ENCODE measurements at regions not wholly inside any gene's neighbourhood (a gene's known extent, or its start where the extent isn't known, plus 50 kb on each side); places are given as distances from the start of the nearest gene placed in this dataset.

- DNase-seq (ENCODE audit: low read depth in 2 of 2) = no peak
Observed at GRCh38 chr22:49659281-49659923, 168.3 kb downstream of the BRD1 start.

GRCh38 chr22:49658902-49659280 is 168.8 kb downstream of the BRD1 start:
- no peak for DNase-seq (ENCODE audit: low read depth in 2 of 2)

- DNase-seq (ENCODE audit: low read depth in 2 of 2) = no peak
Observed at GRCh38 chr22:49657974-49658590, 169.6 kb downstream of the BRD1 start.

DNA sequence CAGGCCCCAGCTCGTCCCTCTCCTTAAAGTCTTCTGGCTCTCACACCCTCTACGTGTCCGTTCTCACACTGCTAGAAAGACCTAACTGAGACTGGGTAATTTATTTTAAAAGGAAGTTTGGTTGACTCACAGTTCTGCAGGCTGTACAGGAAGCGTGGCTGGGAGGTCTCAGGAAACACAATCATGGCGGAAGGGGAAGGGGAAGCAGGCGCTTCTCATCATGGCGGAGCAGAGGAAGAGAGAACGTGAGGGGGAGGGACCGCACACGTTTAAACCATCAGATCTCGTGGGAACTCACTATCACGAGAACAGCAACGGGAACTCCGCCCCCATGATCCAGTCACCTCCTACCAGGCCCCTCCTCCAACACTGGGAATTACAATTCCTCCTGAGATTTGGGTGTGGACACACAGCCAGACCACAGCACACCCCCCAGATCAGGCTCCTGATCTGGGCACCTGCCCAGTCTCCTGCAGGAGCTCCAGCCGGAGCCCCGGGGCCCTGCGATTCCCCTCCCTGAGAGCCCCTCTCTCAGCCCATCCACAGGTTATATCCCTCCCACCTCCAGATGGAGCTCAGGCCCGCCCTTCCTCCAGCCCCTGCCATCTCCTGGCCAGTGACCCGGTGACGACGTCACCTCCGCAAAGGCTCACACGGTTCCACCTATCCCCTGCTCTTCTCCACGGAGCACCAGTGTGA is 170.2 kb downstream of the BRD1 start:
- peak; percentile 13 to 62 for DNase-seq (ENCODE audit: low read depth in 2 of 2)

- peak in 1 of 2 donors; percentile 30 for DNase-seq (ENCODE audit: low read depth in 2 of 2)
Observed at GRCh38 chr22:49656883-49657274, 170.8 kb downstream of the BRD1 start.

- DNase-seq (ENCODE audit: low read depth in 2 of 2) = no peak
Observed at GRCh38 chr22:49656291-49656851, 171.3 kb downstream of the BRD1 start.

DNA sequence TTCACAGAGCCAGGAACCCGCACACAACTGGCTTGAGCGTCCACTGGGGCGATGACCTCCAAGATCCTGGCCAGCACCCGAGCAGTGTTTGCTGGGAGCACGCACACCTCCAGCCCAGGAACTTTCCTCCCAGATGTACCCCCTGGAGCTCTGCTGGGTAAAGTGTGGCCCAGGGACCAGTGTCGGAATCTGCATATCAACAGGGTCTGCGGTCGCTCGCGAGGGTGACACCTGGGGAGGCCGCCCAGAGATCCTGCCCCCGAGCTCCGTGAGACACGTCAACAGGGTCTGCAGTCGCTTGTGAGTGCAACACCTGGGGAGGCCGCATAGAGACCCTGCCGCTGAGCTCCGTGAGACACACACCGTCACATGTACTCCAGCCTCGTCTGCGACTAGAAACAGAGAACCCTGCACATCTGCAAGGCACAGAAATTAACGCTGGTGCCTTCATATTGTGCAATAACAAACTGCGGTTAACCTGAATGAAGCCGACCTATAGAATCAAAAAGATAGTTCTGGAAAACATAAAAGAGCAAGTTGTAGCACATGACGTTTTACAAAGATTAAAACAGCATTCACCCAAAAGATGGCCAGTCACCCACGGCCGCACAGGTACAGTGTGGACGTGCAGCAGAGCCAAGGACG is 172.4 kb downstream of the BRD1 start:
- no peak for DNase-seq (ENCODE audit: low read depth in 2 of 2)

DNA sequence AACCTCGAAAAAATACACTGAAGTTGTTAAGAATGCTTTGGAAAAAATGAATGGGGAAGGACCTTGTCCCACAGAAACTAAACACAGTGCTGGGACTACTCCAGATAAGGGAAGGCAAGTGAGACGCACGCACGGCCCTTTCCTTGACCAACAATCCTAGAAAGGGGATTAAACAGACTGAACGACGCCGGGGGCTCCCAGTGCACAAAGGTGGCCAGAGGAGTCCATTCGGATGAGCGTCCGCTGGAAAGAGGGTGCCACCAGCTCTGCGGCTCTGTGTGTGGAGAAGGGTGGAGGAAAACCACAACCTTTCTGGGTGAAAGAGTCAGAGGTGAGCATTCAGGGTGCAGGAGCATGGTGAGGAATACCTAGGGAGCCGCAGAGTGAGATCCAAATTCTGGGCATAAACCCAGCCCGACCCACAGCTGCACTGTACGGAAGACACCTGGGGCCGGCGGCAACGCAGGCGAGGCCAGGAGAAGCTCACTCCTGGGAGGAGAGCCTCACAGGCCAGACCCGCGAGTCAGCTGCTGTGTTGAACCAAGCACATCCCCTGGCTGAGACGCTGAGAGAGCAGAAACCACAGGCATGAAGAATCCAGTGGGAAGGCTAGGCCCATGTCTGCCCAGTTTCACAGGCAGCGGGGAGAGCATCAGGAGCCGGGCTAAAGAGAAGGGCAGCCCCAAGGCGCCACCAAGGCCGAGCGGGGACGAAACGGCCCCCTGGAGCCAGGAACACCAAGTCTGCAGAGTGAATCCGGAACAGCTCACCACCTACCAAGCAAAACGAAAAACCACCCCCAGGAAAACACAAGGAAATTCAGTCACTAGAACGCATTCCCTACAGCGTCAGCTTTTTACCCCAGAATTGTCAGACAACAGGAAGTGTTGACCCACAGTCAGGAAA is 177.1 kb downstream of the BRD1 start:
- DNase-seq (ENCODE audit: low read depth in 2 of 2) = no peak

DNA sequence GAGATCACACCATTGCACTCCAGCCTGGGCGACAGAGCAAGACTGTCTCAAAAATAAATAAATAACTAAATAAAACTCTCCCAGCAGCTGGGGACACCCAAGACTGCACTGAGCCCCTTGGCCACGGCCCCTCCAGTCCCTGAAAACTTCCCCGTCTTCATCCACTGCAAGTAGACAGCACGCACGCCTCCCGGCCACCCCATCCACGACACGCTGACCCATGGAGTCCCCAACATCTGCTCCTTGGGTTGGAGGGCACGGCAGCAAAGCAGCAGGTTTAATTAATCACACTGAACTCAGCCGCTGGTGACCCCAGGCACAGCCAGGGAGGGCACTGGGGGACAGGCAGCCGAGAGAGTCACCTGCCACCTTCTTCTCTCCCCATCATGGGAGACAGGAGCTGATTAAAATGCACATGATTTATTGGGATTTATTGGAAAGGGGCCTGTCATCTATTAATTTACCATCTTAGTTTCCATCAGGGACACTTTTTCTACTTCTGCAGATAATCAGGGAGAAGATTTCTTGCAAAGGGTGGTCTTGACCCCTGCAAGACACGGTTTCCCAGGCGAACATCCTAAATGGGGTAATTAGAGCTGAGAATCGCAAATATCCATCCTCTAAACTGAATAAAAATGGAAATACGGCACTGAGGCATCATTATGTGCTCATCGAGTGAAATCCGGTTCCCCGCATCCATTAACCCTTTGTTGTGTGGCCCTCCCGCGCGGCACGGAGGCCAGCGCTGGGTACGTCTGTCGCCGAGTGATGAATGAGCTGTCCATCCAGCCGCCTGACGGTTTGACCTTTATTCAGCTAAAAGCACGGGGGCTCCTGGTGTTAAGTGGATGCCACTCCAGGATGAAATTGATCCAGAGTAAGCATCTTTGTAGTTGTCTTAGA is 178.3 kb downstream of the BRD1 start:
- no peak for DNase-seq (ENCODE audit: low read depth in 2 of 2)

DNA sequence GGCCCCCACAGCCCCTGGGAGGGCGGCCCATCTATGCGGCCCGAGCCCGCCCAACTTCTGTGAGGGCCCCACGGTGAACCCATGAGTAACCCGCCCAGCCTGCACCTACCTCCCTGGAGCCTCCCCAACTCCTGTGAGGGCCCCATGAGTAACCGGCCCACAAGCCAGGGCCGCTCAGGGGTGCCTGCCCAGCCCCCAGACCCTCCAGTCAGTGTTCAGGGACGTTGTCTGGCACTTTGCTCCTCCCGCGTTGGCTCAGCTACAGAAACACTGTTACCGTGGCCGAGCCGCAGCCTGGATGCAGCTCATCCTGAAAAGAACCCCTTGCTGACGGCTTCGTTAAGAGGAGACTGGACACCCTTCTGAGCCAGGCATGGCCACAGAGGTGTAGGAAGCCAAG is 179.6 kb downstream of the BRD1 start:
- no peak for DNase-seq (ENCODE audit: low read depth in 2 of 2)

- no peak for DNase-seq (ENCODE audit: low read depth in 2 of 2)
Observed at GRCh38 chr22:49647627-49648026, 180.0 kb downstream of the BRD1 start.

DNA sequence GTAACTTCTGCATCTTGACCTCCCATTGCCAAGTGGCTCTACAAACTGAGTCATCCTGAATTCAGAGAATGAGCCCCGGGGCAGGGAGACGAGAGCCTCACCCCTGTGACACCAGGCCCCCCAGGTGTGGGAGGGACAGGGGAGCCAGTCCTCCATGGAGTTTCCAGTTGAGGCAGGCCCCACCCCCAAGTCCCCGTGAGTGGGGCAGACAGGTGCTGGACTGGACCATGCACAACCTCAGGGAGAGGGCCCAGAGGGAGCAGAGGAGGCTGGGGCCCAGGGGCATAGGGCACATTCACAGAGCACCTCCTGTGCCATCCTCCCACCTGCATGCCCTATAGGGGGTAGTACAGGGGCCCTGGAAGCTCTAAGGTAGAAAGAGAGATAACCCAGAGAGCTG is 180.8 kb downstream of the BRD1 start:
- DNase-seq (ENCODE audit: low read depth in 2 of 2) = no peak

DNA sequence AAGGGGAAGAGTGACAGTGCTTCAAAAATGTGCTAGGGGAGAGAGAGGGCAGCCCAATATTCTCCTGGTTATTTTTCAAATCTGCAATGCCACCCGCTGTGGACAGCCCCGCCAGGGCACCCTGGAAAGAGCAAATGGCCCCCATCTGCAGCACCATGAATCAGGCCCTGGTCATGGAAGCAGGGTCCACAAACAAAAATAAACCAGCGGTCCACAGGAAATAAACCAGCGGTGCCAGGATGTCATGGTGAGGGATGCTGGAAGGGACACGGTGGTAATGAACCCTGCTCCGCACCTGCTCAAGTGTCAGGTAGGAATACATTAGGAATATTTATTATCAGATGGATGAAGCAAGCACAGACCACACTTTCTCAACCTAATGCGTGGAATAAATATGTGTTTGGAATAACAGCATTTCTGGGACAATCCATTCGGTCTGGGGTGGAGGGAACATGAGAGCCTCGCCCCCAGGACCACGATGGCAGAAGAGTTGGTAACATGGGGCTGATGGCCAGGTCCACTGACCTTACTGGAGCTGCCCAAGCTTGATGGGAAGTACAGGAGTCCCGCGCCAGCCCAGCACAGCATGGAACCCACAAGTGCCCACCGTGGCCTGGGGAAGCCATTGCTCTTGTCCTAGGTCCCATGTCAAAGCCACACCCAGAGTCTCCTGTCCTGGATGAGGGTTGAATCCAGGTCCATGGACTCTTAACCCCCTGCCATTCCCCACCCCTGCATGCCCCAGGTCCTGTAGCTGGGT is 181.7 kb downstream of the BRD1 start:
- DNase-seq (ENCODE audit: low read depth in 2 of 2) = no peak

DNA sequence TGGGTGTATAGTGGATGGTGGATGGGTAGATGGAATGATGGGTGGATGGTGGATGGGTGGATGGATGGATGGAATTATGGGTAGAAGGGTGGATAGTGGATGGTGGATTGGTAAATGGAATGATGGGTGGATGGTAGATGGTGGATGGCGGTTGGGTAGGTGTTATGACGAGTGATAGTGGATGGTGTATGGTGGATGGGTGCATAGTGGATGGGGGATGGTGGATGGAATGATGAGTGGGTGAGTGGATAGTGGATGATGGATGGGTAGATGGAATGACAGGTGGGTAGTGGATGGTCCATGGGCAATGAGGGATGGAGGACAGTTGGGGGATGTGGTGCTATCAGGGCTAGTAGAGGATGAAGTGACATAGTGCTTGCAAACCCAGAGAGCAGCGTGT is 182.4 kb downstream of the BRD1 start:
- DNase-seq (ENCODE audit: low read depth in 2 of 2) = no peak

GRCh38 chr22:49643998-49644397 is 183.7 kb downstream of the BRD1 start:
- DNase-seq (ENCODE audit: low read depth in 2 of 2) = no peak

DNA sequence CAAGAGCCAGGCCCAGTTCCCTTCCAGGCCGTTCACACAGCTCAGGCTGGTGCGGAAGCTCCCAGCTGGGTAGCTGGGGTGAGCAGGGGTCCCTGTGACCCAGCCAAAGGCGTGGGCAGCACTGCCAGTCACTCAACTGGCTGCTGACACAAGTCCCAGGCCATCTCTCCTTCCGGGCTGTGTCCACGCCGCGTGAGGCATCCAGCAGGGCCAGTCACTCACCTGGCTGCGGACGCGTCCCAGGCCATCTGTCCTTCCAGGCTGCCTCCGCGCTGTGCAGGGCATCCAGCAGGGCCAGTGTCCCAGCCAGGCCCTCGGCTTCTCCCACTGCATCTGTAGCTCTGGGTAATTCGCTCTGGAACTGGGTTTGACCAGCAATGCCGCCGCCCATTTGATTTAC is 184.2 kb downstream of the BRD1 start:
- DNase-seq (ENCODE audit: low read depth in 2 of 2) = no peak

DNA sequence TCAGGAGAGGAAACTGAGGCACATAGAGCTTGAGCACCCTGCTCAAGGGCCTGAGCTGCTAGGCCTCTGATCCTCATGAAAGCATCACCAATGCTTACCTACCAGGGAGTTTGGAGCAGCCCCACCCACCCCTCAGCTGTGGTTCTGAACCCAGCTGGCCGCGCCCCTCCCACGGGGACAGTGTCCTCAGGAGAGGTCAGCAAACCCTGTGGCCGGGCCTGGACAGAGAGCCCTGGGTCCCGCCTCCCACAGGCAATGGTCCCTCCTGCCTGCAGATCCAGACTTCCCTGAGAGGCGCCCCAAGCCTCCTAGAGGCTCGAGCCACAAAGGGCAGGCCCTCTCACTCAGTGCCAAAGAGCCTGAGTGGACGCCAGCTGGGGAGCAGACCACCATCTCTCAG is 184.9 kb downstream of the BRD1 start:
- no peak for DNase-seq (ENCODE audit: low read depth in 2 of 2)

GRCh38 chr22:49642331-49642730 is 185.3 kb downstream of the BRD1 start:
- no peak for DNase-seq (ENCODE audit: low read depth in 2 of 2)

GRCh38 chr22:49641770-49642313 is 185.8 kb downstream of the BRD1 start:
- DNase-seq (ENCODE audit: low read depth in 2 of 2) = no peak
